ENCODE measurements at regions not wholly inside any gene's neighbourhood (a gene's known extent, or its start where the extent isn't known, plus 50 kb on each side); places are given as distances from the start of the nearest gene placed in this dataset.

- no peak for DNase-seq
Observed at GRCh38 chr10:131682271-131682962, 218.4 kb upstream of the PPP2R2D start.

GRCh38 chr10:131683281-131683861 lies 217.4 kb upstream of the PPP2R2D start:
- Histone ChIP-seq H3K27me3 (replicated peaks; ENCODE audit: insufficient read depth, low read length) (no peaks in the 10 kb centered on the region), H3K9me3 (replicated peaks; ENCODE audit: insufficient read depth, low read length) (no peaks in the 10 kb centered on the region), H3K79me2 (ENCODE audit: low read length) (no peaks in the 10 kb centered on the region), H3K36me3 (replicated peaks; ENCODE audit: insufficient read depth, low read length) (no peaks in the 10 kb centered on the region), H3K4me2 (ENCODE audit: low read depth, low read length) (no peak overlapping the region), H3K4me3 (ENCODE audit: low read length) (no peak overlapping the region), H4K20me1 (ENCODE audit: insufficient read depth, low read length) (no peaks in the 10 kb centered on the region), H2AFZ (ENCODE audit: low read length) (no peak overlapping the region), H3F3A (ENCODE audit: insufficient read depth, low read length) (no peaks in the 10 kb centered on the region), H3K9ac (ENCODE audit: low read length) (no peak overlapping the region), H3K9me2 (replicated peaks; ENCODE audit: insufficient read depth, low read length) (no peaks in the 10 kb centered on the region), H3K4me1 (ENCODE audit: low read length) (no peaks in the 10 kb centered on the region), H3K27ac (ENCODE audit: low read length) (no peak overlapping the region)
- TF ChIP-seq CTCF (IDR thresholded peaks at IDR 0.05; ENCODE audit: low read length) (no peak), EZH2phosphoT487 (IDR thresholded peaks at IDR 0.05; ENCODE audit: low read length) (no peak), EZH2 (optimal IDR thresholded peaks at IDR 0.05; ENCODE audit: low read depth, low read length) (no peak)
- no peak for DNase-seq

More at GRCh38 chr10:131682271-131682962, 218.4 kb upstream of the PPP2R2D start:
- H3K4me1 ChIP-seq (ENCODE audit: low read length) = no peaks in the 10 kb centered on the region
- no peak overlapping the region for H3K4me2 ChIP-seq (ENCODE audit: low read depth, low read length)
- no peaks in the 10 kb centered on the region for H3K9me3 ChIP-seq (replicated peaks; ENCODE audit: insufficient read depth, low read length)
- no peaks in the 10 kb centered on the region for H3F3A ChIP-seq (ENCODE audit: insufficient read depth, low read length)
- no peak overlapping the region for H3K9ac ChIP-seq (ENCODE audit: low read length)
- no peaks in the 10 kb centered on the region for H3K36me3 ChIP-seq (replicated peaks; ENCODE audit: insufficient read depth, low read length)
- H3K4me3 ChIP-seq (ENCODE audit: low read length) = no peak overlapping the region
- no peak for TF ChIP-seq EZH2phosphoT487 (IDR thresholded peaks at IDR 0.05; ENCODE audit: low read length)
- no peak for TF ChIP-seq CTCF (IDR thresholded peaks at IDR 0.05; ENCODE audit: low read length)
- TF ChIP-seq EZH2 (optimal IDR thresholded peaks at IDR 0.05; ENCODE audit: low read depth, low read length) = no peak
- no peak overlapping the region for H2AFZ ChIP-seq (ENCODE audit: low read length)
- H3K27me3 ChIP-seq (replicated peaks; ENCODE audit: insufficient read depth, low read length) = no peaks in the 10 kb centered on the region
- H3K9me2 ChIP-seq (replicated peaks; ENCODE audit: insufficient read depth, low read length) = no peaks in the 10 kb centered on the region
- H4K20me1 ChIP-seq (ENCODE audit: insufficient read depth, low read length) = no peaks in the 10 kb centered on the region
- no peak overlapping the region for H3K27ac ChIP-seq (ENCODE audit: low read length)
- H3K79me2 ChIP-seq (ENCODE audit: low read length) = no peaks in the 10 kb centered on the region

GRCh38 chr10:131683941-131684340 lies 216.9 kb upstream of the PPP2R2D start:
- Histone ChIP-seq H3K4me3 (ENCODE audit: low read length) (no peak overlapping the region), H2AFZ (ENCODE audit: low read length) (no peak overlapping the region), H3K9me3 (replicated peaks; ENCODE audit: insufficient read depth, low read length) (no peaks in the 10 kb centered on the region), H3F3A (ENCODE audit: insufficient read depth, low read length) (no peaks in the 10 kb centered on the region), H3K9me2 (replicated peaks; ENCODE audit: insufficient read depth, low read length) (no peaks in the 10 kb centered on the region), H3K27me3 (replicated peaks; ENCODE audit: insufficient read depth, low read length) (no peaks in the 10 kb centered on the region), H3K27ac (ENCODE audit: low read length) (no peak overlapping the region), H3K4me2 (ENCODE audit: low read depth, low read length) (no peak overlapping the region), H3K4me1 (ENCODE audit: low read length) (no peaks in the 10 kb centered on the region), H3K79me2 (ENCODE audit: low read length) (no peaks in the 10 kb centered on the region), H3K9ac (ENCODE audit: low read length) (no peak overlapping the region), H3K36me3 (replicated peaks; ENCODE audit: insufficient read depth, low read length) (no peaks in the 10 kb centered on the region), H4K20me1 (ENCODE audit: insufficient read depth, low read length) (no peaks in the 10 kb centered on the region)
- TF ChIP-seq EZH2phosphoT487 (IDR thresholded peaks at IDR 0.05; ENCODE audit: low read length) (no peak), EZH2 (optimal IDR thresholded peaks at IDR 0.05; ENCODE audit: low read depth, low read length) (no peak), CTCF (IDR thresholded peaks at IDR 0.05; ENCODE audit: low read length) (no peak)
- no peak for DNase-seq

All from MM.1S (cell line).